Right lobe of liver (tissue), 4 donors: ENCODE measurements at regions not wholly inside any gene's neighbourhood (a gene's known extent, or its start where the extent isn't known, plus 50 kb on each side); places are given as distances from the start of the nearest gene placed in this dataset.

ENCODE experiments used
- CTCF ChIP-seq, 4 donors: fragments of 200-600 bp in 3 of 4; fragments of 450-650 bp in 1 of 4; IDR thresholded peaks; one replicate each; pipeline versions ENCODE4 v1.5.1 to v1.8.0; 2016 to 2022; ENCODE audit warnings: antibody characterized with exemption in 4 of 4, mild to moderate bottlenecking in 2 of 4
- POLR2A ChIP-seq: fragments of 450-650 bp; IDR thresholded peaks from one replicate; pipeline ENCODE4 v1.6.1; 2017; ENCODE audit warnings: antibody characterized with exemption, mild to moderate bottlenecking
- donor health status: DM: no; HTN: no; CAD: no.
- donor health status: DM: no; HTN: no; CAD: no.
- donor health status: DM: no; HTN: yes; CAD: no.

GRCh38 chr10:111316722-111317212 lies 239.9 kb downstream of the ADRA2A start:
- TF ChIP-seq CTCF (IDR thresholded peaks at IDR 0.05) (no peak), POLR2A (no peak)
